HUDEP-2 (cell line): ENCODE measurements at regions not wholly inside any gene's neighbourhood (a gene's known extent, or its start where the extent isn't known, plus 50 kb on each side); places are given as distances from the start of the nearest gene placed in this dataset.
"Not testable (repeated sequence)": the region's sequence is repeated elsewhere in the genome, so short reads cannot be mapped to it uniquely, and the experiment has no call there.

ENCODE experiments used
- DNase-seq, 76 experiments: peaks; one replicate each; lab custom pipeline; 2025; ENCODE audit not compliant: unreplicated experiment in 76 of 76; lab: John Stamatoyannopoulos, UW

GRCh38 chr7:120190566-120190965 is 82.4 kb upstream of the KCND2 start:
- no peak for DNase-seq

- DNase-seq, result not testable (repeated sequence)
These were observed 81.6 kb upstream of the KCND2 start for GRCh38 chr7:120191423-120191822.

GRCh38 chr7:120201290-120201689 is 71.7 kb upstream of the KCND2 start:
- no peak for DNase-seq

- no peak for DNase-seq
These were observed 67.9 kb upstream of the KCND2 start for GRCh38 chr7:120205101-120205500.

GRCh38 chr7:120207037-120207436 is 65.9 kb upstream of the KCND2 start:
- DNase-seq, result no peak

GRCh38 chr7:120215654-120216053 is 57.3 kb upstream of the KCND2 start:
- no peak for DNase-seq

GRCh38 chr7:120216947-120217346 is 56.0 kb upstream of the KCND2 start:
- DNase-seq, result no peak

- no peak for DNase-seq
These were observed 54.3 kb upstream of the KCND2 start for GRCh38 chr7:120218712-120219111.

- no peak for DNase-seq
These were observed 51.3 kb upstream of the KCND2 start for GRCh38 chr7:120221666-120222065.
